Activated CD8-positive, alpha-beta memory T cell treated with anti-CD3 and anti-CD28 coated beads for 36 hours (primary cell): ENCODE measurements at regions not wholly inside any gene's neighbourhood (a gene's known extent, or its start where the extent isn't known, plus 50 kb on each side); places are given as distances from the start of the nearest gene placed in this dataset.
"Not testable (repeated sequence)": the region's sequence is repeated elsewhere in the genome, so short reads cannot be mapped to it uniquely, and the experiment has no call there.

Source experiments
- CTCF ChIA-PET: fragments of 350-600 bp; sonication (Branson Sonifier 250); formaldehyde crosslinking; loops from one replicate; lab custom pipeline; 2021; ENCODE audit warnings: antibody characterized with exemption; lab: Charles Lee
- POLR2A ChIA-PET: fragments of 350-600 bp; sonication (Branson Sonifier 250); formaldehyde crosslinking; loops from one replicate; lab custom pipeline; 2021; ENCODE audit warnings: antibody characterized with exemption; lab: Charles Lee

DNA sequence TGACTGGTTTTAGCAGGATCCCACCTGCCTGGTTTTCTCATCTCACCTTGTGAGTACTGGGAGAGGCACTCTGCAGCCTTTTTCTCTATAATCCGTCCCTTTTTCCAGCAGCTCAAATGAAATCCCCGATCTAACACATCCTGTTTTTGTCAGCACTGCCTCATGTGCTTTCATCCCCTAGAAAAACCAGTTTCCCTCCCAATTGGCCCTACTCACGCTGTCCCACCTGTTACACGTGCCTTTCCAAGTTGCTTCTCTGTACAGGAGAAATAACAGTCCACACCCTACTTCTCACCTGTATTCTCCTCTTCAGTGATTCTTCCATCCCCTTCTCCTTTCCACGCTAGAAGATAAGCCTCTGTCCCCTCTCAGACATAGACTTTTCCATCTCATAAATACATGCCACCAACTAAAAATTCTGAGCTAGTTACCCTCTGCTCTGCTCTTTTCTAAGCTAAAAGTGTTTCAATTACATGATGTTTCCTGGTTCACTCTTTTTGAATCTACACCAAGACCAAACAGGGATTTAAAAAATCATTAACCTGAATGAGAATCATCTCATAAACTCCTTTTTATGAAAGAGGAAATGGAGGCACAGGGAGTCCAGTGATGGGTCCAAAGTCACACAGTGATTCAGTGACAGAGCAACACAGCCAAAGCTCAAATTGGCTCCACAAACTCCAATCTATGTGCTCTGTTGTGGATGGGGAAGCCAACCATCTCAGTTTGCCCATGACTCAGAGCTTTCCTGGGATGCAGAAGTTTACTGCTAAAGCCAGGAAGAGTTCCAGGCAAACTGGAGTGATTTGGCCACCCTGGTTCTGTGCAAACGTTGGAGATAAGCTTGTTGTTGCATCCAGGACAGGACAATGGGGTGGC is 240.0 kb upstream of the TMEM132C start:
- CTCF ChIA-PET: no interaction called here
- POLR2A ChIA-PET: no interaction called here

GRCh38 chr12:128033473-128033872 is 233.5 kb upstream of the TMEM132C start:
- CTCF ChIA-PET: no interaction called here
- POLR2A ChIA-PET: no interaction called here

GRCh38 chr12:128040971-128041370 is 226.0 kb upstream of the TMEM132C start:
- POLR2A ChIA-PET: no interaction called here
- CTCF ChIA-PET: no interaction called here

DNA sequence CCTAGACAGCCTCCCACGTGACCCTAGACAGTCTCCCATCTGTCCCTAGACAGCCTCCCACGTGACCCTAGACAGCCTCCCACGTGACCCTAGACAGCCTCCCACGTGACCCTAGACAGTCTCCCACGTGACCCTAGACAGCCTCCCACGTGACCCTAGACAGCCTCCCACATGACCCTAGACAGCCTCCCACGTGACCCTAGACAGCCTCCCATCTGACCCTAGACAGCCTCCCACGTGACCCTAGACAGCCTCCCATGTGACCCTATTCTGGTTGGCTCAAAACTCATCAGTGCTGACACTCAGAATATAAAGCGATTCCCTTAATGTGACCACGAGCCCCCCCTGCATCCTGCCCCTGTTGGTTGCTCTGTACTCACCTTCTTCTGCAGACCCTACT is 224.7 kb upstream of the TMEM132C start:
- CTCF ChIA-PET, POLR2A ChIA-PET: not testable (repeated sequence)

GRCh38 chr12:128042825-128043224 is 224.1 kb upstream of the TMEM132C start:
- POLR2A ChIA-PET: no interaction called here
- CTCF ChIA-PET: no interaction called here

GRCh38 chr12:128043317-128043716 is 223.7 kb upstream of the TMEM132C start:
- POLR2A ChIA-PET: no interaction called here
- CTCF ChIA-PET: no interaction called here

DNA sequence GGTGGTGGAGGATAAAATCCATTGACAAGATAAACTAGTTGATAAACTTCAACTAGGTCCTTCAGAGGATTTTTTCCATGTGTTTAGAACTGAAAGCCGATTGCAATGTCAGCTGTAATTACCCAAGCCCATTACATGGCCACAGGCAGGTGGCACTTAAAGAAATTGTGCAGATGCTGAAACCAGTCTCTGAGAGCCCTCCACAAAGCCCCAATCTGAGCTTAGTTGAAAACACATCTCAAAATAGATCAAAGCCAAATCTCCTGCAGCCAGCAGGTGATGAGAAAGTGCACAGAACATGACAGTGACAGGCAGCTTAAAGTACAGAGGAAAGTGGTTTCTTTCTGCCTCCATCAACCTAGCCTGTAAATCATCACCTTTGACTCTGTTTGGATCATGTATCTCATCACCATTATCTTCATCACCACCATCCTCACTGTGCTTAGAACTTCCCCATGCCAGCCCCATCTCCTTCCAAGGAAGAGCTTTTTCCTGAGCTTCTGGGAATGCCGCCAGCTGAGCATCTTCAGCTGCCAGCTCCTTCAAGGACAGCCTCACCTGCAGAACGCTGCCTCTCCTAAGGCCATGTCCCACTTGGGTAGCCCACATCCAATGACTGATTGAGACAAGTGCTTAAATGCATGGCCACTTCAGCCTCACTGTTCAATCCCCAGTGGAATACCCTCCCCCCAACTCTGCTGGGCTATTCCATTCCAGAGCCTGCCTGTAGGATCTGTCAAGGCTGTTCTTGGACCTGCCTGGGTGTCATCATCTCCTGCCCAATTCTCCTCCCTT is 219.5 kb upstream of the TMEM132C start:
- CTCF ChIA-PET: no interaction called here
- POLR2A ChIA-PET: no interaction called here

DNA sequence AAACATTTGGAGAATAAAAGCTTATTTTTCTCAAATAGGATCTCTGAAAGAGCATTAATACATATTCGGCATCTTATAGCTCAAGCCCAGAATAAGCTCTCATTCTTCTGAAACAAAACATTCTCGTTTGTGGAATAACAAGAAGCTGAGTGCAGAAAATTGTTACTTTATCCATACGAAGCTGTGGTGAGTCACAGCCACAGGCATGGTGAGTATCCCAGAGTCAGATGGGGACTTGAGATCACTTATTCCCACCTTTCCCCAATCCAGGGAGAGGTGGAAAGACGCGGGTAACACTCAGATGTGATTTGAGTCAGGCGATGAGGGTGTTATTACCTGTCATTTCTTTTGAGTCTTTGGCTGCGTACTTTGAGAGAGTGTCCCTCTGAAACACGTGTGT is 214.6 kb upstream of the TMEM132C start:
- ChIA-PET CTCF (no interaction called here), POLR2A (no interaction called here)

- ChIA-PET CTCF (no interaction called here), POLR2A (no interaction called here)
Measured at GRCh38 chr12:128052777-128053176, 214.2 kb upstream of the TMEM132C start.

DNA sequence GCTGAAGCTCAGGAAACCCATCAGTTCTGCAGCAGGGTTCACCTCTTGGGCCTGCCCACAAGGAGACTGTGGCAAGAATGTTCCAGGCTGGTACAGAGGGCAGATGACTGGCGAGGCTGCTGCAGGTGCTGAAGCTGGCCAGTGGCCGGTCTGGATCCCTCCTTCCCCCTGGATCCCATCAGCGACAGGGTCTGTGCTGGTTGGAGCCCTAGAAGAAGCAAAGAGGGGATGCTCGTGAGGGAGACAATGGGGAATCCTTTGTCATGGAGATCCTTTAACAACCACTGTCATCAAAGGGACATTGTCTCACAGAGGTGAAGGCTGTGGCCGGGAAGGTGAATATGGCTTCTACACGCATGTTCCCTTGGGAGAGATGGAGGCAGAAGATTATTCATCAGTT is 211.4 kb upstream of the TMEM132C start:
- ChIA-PET POLR2A (no interaction called here), CTCF (no interaction called here)

DNA sequence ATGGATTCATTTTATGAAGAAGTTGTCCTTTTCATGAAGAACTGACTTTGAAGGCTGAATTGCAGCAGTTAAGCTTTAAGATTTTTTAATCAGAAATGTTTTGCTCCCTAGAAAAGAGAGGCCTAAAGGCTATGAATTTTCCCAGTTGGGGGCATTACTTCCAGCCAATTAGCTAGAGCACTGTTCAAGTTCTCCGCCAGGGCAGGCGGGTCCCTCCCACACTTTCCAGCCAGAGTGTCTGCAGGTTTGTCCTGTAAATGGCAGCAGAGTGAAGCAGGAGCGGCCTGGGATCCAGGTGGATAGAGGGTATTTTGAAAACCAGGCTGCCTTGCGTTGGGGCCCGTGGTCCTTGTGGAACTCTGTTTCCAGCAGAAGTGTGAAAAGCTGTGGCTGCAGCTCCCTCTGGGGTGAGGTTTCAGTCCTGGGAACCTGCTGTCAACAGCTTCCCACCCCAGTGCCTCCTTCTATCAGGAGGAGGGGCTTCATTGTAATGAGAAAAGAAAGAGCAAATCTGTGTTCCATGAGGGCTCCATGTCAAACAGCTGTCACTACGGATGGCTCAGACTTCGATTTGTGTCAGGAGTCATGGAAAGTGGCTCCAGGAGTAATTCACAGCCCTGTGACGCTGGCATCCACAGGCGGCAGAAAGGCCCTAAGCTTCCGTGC is 210.7 kb upstream of the TMEM132C start:
- ChIA-PET POLR2A (no interaction called here), CTCF (no interaction called here)

DNA sequence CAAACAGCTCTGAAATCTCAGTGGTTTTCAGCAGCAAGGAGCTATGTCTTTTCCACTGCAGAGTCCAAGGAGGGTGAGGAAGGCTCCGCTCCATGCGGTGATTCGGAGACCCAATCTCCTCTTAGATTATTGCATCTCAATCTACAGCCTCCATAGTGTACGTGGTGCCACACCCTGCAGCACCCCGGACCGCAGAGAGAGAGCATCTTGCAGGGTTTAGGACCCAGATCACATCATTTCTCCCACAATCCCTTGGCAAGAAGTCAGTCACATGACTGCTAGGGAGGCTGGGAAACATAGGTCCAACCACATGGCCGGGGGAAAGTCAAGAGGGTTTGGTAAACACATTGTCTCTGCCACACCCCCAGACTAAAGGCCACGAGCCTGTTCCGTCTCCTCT is 209.4 kb upstream of the TMEM132C start:
- ChIA-PET POLR2A (no interaction called here), CTCF (no interaction called here)

DNA sequence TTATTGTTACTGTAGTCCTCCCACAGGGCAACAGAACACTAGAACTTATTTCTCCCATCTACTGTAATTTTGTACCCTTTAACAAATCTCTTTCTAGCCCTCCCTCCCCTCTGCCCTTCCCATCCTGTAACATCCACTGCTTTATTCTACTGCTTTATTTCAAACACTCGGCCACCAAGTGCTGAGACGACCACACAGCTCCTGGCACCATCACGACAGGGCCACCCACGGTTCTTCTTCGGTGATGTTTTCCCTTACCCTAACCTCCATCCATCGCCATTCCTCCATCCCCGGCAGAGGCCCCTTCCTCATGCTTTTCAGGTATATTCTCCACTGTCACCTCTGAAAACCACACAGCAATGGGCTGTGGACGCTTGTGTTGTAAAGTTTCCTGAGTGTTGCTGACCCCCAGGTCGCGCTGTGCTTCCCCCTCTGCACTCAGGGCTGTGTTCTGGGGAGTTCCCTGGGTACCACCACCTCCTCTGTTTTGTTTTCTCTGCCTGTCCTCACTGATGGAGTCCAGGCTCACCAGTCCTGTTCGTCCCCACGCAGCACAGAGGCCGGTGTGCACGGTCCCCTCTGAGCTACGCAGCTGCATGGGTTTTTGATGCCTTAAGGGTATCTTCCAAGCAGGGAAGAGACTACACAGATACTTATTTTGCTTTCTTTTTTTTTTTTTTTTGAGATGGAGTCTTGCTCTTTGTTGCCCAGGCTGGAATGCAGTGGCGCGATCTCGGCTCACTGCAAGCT is 207.2 kb upstream of the TMEM132C start:
- POLR2A ChIA-PET: no interaction called here
- CTCF ChIA-PET: no interaction called here

- POLR2A ChIA-PET: no interaction called here
- CTCF ChIA-PET: no interaction called here
Measured at GRCh38 chr12:128068211-128068610, 198.8 kb upstream of the TMEM132C start.

GRCh38 chr12:128069359-128069997 is 197.5 kb upstream of the TMEM132C start:
- ChIA-PET CTCF (no interaction called here), POLR2A (no interaction called here)

DNA sequence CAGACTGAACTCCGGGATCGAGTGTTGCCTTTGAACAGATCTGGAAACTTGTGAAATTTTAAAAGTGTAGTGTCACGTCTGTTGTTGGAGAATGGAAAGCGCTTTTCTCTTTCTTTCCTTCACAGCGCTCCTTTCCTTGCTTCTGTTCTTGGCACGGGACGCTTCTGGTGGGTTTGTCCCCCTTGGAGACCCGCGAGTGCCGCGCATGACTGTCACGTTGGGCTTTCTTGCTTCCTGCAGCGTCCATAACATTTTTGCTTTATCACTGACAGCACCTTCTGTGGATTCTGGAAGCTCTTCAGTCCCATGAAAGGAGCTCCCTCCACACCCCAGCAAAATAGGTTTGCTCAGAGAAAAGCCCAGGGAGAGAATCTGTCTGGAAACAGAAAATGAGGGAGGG is 193.0 kb upstream of the TMEM132C start:
- CTCF ChIA-PET: no interaction called here
- POLR2A ChIA-PET: no interaction called here

DNA sequence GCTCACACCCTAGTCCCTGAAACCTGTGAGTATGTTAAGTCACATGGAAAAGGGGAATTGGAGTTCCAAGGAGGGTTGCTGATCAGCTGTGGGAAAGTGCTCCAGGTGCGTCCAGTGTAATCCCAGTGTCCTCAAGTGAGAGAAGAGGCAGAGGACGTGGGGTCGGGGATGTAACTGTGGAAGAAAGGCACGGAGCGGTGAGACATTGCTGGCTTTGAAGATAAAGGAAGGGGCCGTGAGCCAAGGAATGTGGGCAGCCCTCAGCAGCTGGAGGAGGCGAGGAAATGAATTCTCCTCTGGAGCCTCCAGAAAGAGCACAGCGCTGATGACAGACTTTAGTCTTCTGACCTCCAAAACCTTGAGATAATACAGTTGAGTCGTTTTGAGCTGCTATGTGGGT is 191.6 kb upstream of the TMEM132C start:
- CTCF ChIA-PET: no interaction called here
- POLR2A ChIA-PET: no interaction called here

- ChIA-PET POLR2A (no interaction called here), CTCF (no interaction called here)
Measured at GRCh38 chr12:128076188-128076587, 190.8 kb upstream of the TMEM132C start.

DNA sequence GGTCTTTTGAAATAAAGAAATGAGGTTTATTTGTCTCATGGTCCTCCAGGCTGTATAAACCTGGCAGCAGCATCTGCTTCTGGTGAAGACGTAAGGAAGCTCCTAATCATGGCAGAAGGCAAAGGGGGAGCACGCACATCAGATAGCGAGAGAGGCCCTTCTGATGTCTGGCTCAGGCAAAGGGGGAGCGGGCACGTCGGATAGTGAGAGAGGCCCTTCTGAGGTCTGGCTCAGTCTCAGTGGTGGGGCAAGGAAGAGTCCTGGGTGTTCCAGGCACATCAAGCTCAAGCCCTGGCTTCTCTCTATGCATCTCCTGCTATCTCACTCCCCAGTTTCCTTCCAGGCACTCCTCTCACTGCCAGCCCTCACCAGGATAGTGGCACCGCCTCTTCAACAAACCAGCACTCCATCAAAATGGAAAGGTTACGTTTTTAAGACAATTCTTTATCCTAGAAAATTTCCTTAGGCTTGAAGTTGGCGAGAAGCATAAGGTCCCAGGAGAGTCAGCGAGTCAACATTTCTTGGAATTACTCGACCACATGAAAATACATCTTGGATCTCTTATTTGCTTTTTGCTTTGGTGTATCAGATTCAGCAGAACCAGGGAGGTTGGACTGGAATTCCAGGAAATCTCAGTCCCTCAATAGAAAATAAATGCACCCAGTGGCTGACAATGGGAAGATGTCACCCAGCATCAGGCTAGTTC is 189.6 kb upstream of the TMEM132C start:
- ChIA-PET CTCF (no interaction called here), POLR2A (no interaction called here)
